ENCODE measurements at regions not wholly inside any gene's neighbourhood (a gene's known extent, or its start where the extent isn't known, plus 50 kb on each side); places are given as distances from the start of the nearest gene placed in this dataset.

DNA sequence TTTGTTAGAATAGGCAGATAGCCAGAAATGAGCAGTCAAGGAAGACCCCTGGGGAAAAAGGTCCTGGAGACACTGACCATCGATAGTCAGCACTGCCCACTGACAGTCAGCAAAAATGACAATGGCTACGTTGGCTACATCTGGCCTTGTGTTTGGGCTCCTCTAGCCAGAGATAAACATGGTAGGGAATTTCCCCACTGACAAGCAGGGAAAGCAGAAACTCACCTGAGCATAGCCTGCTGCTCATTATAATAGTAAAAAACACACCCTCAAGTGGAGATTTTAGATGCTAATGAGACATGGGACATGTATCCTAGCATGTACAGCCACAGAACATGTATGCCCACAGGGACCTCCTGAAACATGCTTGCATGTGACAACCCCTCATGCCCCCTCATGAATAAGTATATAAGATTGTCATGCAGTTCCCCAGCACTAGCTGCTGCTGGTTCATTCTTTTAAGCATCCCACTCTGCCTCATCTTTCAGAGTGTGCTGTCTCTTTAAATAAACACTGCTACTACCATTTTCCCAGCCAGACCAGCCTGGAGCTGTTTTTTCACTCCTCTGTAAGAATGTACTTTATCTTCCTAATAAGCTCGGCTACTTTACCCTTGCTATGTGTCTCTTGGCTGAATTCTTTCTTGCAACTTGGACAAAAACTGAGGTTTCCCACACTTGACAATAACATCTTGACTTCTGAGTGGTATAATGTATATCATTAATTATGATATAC is 550.1 kb upstream of the CDH8 start:
- no peak for DNase-seq (ENCODE audit: low read depth, low spot score)

DNA sequence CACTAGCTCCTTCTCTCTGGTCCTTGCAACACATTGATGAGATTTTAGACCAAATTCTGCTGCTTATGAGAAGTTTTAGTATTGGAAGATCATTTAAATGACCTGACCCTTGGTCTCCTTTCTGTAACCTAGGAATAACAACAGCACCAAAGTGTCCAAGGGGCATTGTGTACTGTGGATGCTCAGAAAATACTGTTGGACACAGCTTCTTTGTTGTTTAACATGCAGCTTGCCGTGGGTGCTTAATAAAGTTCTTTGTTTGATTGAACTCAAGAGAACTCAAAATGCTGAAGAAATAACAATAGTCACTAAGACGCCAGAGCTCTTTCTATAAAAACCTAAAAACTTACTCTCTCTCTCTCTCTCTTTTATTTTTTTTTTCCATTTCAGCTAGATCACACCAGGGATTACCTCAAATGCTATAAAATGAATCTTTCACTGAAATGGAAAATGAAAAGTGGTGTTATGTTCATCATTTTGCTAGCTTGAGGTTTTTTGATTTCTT is 548.9 kb upstream of the CDH8 start:
- DNase-seq (ENCODE audit: low read depth, low spot score): no peak

DNA sequence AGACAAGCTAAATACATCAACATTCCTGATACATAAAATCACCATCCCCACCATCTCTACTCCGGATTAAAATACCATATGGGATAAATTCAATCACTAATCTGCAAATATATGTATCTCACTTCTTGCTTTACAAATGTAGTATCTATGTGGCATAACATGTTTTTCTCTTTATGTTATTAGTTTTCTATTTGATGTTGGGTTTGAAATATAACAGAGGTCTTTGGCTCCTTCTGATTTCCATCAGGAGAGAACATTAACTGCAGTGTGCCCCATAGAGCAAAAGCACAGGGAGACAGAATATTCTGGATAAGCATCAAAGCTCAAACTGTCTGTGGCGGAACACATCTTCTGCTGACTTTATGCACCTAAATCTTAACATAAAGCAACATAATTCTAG is 547.2 kb upstream of the CDH8 start:
- DNase-seq (ENCODE audit: low read depth, low spot score): no peak

DNA sequence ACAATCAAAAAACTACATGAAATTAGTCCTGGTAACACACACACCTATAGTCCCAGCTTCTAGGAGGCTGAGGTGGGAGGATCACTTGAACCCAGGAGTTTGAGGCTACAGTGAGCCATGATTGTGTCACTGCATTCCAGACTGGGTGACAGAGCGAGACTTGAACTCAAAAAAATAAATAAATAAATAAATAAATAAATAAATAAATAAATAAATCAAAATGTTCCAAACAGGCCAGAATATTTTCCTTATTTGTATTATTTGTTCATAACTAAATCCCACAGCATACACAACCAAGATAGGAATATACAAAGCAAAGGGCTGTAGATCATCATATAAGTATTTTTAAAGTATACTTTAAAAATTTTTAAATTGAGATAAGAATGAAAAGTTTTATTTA is 537.2 kb upstream of the CDH8 start:
- no peak for DNase-seq (ENCODE audit: low read depth, low spot score)

DNA sequence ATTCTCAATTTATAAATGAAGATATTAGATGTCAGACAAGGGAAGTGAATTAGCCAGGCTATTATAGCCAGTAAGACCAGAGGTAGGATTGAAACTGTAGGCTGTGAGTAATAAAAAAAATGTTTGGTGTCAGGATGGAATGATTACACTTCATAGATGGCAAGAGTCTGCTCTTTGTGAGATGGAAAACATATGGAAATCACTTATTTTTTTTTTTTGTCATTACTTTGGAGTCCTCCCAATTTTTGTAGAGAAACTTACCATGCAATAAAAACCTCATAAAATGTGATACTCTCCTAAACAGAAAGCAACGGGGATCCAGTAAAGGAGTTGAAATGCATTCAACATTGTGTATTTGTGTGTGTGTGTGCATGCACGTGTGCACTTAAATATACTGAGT is 532.7 kb upstream of the CDH8 start:
- no peak for DNase-seq (ENCODE audit: low read depth, low spot score)

DNA sequence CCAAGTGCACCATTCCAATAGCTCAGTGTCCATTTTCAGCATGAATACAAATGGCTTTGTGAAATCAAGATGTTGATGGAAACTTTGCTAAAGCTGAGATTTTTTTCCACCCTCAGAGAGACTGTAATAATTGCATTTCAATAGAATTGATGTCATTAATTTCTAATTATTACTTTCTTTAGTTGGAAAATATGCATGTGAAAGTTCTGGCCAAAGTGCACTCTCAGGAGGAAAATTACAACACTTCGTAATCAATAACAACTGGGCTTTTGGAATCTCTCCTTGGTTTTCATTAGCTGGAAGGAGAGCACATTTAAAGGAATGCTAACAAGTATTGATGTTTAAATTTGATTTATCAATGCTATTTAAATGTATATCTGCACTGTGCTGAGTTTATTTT is 529.5 kb upstream of the CDH8 start:
- no peak for DNase-seq (ENCODE audit: low read depth, low spot score)

DNA sequence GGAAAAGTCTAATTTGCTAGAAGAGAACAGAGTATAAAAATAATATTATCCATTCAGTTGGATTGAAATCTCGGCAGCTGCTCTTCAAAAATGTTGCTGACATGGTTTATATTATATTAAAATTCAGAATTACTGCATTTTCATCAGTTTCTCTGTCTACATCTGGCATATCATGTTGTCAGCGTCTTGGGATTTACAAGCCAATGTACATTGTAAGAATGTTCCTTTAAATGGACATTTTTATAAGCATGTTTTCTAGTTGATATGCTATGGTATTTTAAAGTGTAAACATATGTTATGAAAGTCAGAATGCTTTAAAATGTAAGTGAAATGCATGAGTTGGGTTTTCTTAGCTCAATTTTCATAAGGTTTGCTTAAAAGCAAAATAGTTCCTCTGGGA is 528.1 kb upstream of the CDH8 start:
- DNase-seq (ENCODE audit: low read depth, low spot score): no peak

DNA sequence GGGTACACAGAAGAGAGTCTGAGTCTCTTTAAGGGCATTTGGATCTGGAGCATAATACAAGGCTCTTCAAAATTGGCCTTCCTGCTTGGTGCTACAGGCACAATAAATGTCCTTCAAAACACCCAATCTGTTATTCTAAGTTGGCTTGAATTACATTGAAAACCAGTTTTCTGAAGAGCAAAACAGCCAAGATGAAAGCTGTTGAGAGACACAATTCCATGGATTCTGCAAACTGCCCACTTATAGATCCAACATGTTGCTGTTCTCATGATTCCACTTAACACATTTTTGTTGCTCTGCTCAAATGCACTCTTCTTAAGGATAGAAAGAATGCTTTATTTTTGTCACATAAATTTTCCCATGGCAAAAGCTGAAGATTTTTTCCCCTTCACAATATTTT is 525.9 kb upstream of the CDH8 start:
- no peak for DNase-seq (ENCODE audit: low read depth, low spot score)

DNA sequence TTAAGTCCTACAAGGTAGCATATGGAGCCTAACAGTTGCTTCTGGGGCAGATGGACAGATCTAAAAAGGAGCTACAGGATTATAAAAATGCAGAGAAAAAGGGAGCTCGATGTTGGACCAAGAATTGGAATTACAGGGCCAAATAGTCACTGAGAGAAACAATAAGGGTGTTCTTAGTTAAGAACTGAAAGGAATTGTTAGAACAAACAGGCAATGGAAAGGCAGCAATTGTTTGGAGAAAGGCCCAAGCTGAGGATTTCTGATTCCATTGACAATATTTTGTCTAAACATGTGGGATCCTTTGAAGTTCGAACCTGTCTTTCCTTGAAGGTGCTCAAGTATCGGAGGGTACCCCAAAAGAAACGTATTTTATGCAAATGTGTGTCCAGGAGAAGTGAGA is 513.6 kb upstream of the CDH8 start:
- DNase-seq (ENCODE audit: low read depth, low spot score): no peak

DNA sequence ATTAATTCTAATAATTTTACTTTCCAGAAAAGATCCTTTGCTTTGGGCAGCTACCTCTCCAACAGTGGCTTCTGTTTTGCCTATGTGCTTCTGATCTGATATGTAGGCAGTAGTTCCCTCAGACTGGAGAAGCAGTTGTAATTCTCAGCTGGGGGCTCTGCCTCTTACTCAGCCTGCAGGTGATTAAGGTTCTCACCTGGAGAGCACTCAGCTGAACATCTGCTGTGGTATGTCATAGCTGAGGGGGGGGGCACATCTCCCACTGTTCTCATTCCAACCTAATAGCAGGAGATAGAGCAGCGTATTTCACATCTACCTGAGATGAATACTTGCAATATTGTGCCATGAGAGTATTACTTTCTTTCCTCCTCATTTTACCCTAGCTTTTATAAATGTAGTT is 511.9 kb upstream of the CDH8 start:
- DNase-seq (ENCODE audit: low read depth, low spot score): no peak

DNA sequence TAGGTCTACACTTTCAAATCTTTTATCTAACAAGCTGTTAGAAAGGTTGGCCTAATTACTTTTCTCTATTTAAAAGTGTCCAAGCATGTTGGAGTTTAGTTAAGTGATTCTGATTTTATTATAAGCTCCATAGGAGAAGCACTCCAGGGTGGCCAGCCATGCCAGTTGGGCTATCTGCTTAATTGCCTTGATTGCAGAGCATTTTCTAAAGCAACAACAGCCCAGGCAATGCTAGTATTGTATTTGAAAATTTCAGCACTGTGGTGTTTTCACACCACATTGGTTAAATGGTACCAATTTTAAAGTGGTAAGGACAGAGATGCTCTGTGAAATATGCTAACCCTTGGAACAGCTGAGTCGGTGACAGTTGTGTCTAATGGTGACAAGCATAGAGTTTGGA is 510.5 kb upstream of the CDH8 start:
- no peak for DNase-seq (ENCODE audit: low read depth, low spot score)

DNA sequence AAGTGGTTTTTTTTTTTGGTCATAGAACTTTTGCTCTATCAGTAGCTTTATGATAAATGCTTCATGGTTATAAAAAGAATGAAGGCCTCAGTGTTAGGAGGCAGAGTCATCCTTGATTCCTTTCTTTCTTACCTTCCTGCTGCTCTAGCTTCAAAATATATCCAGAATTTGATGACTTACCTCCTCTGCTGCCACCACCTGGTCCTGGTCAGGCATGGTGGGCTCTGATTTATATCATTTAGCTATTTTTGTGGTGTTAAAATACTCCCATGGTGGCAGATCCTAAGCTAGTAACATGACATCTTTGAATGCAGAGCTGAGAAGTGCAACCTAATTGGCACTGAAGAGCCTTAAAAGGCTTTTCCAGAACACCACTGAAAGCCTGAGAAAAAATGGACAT is 508.8 kb upstream of the CDH8 start:
- no peak for DNase-seq (ENCODE audit: low read depth, low spot score)

DNA sequence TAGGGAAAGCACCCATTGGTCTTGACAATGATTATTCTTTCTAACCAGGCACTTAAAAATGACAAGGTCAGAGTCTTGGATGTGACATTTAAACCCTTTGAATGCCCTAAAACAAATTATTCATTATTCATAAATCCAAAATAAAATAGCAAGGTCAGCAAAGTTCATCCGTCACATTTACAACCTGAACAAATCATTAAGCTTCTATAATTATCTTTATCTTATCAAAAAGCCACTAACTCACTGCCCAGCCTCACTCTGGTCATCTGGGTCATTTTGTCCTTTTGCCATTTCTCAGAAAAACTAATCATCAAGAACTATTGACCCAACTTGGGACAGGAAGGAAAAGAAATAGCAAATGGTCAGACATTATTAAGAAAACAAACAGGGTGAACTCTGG is 507.3 kb upstream of the CDH8 start:
- DNase-seq (ENCODE audit: low read depth, low spot score): no peak

DNA sequence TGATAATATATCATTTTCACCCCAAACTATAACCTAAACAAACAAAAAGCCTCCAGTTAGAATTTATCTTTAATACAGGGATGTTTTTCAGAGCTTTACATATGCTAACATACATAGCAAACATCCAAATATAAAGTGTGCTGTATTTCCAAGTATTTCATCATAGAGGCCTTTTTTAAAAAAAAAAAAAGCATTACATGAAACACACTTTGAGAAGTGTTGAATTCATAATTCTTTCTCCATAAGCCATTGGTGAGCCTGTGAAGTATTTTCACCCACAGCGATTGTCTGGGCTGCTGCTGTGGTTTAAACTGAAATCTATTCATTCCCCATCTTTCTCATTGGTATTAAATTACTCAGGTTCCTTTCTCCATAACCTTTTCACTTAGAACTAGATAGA is 503.4 kb upstream of the CDH8 start:
- no peak for DNase-seq (ENCODE audit: low read depth, low spot score)

DNA sequence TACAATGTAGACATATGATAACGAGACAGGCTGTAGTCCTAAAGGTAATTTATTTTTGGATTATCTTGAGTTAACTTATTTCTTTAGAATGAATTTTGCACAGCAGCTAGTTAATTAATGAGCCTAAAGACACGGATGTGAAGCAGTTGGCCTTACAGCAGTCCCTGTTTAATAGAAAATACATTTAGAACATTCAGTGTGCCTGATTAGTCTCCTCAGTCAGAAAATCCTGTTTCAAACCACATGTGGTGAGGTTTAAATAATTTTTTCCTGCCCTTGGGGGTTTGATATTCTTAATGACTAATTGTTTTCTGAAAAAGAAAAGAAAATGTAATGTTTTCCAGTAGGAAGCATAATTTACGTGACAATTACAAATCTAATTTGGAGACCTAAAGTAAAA is 494.2 kb upstream of the CDH8 start:
- no peak for DNase-seq (ENCODE audit: low read depth, low spot score)

DNA sequence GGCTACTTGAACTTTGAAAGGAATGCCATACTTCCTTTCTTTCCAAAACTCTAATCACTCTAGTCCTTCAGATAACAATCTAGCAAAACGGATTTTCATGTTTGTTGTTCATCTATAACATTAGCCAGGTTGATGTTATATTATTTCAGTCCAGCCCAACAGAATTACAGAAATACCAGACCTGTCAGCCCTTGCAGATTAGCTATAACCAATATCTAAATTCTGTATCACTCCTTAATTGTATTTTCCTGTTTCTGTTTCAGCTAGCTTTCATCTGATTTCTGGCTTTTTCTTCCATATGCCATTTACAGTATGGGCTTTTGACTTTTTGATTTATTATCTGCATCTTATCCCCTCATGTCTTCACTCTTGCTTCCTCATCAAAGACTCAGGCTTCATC is 479.8 kb upstream of the CDH8 start:
- no peak for DNase-seq (ENCODE audit: low read depth, low spot score)

DNA sequence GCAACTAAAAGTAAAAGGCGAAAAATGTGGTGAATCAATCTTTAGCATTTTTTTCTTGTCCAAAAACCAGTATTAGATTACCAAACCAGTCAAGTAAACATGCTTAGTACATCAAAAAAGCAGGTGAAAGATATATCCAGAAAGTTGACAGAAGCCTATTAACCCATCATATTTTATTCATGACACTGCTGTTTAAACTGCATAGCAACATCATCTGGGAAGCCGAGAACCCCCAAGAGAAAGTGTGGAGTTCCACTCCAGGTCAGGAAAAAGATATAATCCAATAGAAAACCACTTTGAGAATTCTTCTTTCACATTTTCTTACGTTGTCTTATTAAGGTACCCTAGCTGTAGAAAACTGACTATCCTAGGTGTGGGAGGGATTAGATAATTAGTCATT is 466.8 kb upstream of the CDH8 start:
- DNase-seq (ENCODE audit: low read depth, low spot score): no peak

DNA sequence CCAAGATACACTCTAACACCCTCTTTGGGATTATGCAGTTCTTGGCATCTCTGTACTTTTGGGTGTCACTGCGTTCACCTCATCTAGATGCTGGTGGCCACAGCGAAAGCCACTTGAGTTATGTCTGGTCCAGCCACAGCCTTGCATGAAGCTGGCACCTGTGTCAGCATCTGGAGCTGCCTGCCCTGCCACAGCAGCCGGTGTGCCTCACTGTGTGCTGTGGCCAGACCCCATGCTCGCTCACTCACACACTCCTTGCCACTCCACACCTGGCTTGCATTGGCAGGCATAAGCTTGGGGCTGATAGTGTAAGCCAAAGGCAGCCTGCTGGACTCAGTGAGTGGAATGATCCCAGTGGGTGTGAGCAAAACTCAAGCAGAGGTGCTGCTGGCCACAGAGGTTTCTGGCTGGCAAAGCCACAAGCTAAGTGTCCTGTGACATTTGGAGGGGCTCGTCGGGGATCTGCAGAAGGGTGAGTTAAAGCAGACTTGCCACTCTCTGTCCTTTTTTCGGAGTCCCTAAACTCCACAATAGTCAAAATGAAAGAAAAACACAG is 442.7 kb upstream of the CDH8 start:
- no peak for DNase-seq (ENCODE audit: low read depth, low spot score)

DNA sequence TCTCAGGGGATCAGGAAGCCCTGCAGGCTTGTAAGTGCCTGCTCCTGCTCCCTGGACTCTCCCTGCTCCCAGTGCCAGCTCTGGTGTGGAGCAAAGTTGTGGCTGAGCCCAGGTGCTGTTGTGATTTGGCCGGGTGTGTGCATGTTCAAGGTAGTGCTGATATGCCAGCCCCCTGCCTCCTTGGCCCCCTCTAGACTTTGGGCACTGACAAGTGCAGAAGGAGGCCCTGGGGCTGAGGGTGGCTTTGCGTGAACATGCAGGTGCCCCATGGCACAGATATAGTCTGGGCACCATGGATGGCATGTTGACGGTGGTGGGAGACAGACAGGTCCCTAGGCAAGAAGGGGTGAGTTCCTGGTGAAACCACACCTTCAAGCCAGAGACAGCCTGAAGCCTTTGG is 441.6 kb upstream of the CDH8 start:
- DNase-seq (ENCODE audit: low read depth, low spot score): no peak

DNA sequence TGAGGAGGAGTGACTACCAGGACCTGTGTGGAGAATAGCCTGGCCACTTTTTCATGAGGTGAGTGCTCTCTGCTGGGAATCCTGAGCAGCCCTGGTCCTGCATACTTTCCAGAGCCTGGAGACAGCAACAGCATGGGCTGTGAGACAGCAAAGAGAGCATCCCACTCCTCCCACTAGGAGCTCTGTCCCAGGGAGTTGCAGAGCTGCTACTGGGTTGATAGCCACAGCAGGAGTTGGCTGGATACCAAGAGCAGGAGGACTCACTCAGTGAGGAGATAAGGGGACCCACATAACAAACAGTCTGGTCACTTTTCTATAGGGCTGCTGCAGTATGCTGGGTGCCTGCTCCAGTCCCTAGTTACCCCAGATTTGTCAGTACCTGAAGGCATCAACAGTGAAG is 439.3 kb upstream of the CDH8 start:
- DNase-seq (ENCODE audit: low read depth, low spot score): no peak

DNA sequence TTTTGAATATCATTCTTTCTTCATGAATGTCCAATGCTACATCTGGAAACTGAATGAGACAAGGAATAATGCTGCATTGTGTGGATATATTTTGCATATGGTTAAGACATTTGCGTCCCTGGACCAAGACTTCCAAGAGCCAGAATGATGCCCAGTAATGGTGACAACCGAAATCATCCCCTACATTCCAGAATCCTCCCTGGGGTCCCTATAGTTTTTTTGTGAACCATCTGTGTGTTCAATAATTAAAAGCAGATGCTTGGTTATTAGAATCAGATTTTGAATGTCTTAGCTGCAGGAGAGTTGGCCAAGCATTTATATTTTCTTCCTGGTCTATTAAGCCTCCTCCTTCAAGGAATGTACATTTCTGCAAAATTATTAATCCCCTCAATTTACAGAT is 426.7 kb upstream of the CDH8 start:
- no peak for DNase-seq (ENCODE audit: low read depth, low spot score)

DNA sequence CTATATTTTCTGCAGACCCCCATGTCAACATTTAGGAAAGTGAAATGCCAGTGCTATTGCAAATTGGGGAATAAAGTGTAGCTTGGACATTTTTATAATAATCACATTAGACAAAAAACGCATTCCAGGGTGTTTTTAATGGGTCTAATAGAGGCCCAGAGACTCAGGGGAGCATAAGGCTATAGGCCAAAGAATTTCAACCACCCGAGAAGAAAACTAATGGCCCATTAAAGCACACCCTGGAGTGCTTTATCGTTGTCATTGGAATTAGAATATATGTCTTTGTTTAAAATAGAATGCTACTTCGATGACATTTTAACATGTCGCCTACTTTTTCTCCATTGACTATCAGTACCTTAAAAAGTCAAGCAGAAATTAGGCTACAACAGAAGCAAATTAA is 414.1 kb upstream of the CDH8 start:
- DNase-seq (ENCODE audit: low read depth, low spot score): no peak

DNA sequence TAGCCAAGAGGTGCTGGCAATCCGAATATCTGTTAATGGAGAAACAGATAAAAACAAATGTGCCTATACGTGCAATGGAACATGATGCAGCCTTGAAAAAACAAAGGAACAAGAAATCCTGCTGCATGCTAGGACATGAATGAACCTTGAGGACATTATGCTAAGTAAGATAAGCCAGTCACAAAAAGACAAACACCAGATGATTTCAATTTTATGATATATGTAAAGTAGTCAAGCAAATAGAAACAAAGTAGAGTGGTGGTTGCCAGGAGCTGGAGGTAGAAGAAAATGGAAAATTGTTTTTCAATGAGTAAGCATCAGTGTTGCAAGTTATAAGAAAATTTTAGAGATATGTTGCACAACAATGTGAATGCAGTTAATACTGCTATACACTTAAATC is 409.7 kb upstream of the CDH8 start:
- DNase-seq (ENCODE audit: low read depth, low spot score): no peak

DNA sequence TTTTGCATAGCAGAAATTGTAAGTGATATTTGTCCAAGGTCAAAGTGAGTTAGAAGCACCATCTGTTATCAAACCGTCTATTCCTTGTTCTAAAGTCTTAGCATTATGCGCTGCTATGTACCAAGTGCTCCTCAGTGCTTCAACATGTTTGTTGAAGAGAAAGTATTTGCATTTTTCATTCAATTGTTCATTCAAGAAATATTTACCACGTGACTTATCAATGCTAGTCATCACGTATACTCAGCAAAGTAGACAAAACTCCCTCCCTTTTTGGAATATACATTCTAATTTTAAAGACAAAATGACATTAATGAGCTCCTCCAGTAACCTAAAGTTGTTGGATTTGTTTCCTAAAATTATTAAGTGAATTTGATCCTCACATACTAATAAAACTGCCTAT is 388.0 kb upstream of the CDH8 start:
- DNase-seq (ENCODE audit: low read depth, low spot score): no peak

Data from brain pericyte (primary cell).